IPS-18c (cell line): ENCODE measurements at regions not wholly inside any gene's neighbourhood (a gene's known extent, or its start where the extent isn't known, plus 50 kb on each side); places are given as distances from the start of the nearest gene placed in this dataset.

ENCODE experiments used
- H3K4me3 ChIP-seq: 2 replicates; pipeline ENCODE4 v1.7.0; 2013; ENCODE audit warnings: low read depth, mild to moderate bottlenecking, low read length, moderate library complexity; ENCODE audit not compliant: insufficient read depth
- H3K9me3 ChIP-seq: one replicate; pipeline ENCODE4 v1.6.1; 2013; ENCODE audit warnings: mild to moderate bottlenecking, low read length, moderate library complexity; ENCODE audit not compliant: control insufficient read depth, insufficient read depth

GRCh38 chr3:109532257-109533216, 195.2 kb upstream of the DPPA4 start:
- H3K9me3 ChIP-seq, result peaks cover 2% of the 10 kb centered on the region

GRCh38 chr3:109545746-109546145, 208.4 kb upstream of the DPPA4 start:
- Histone ChIP-seq H3K9me3 (no peaks in the 10 kb centered on the region), H3K4me3 (no peak overlapping the region)

More at GRCh38 chr3:109532257-109533216, 195.2 kb upstream of the DPPA4 start:
- no peak overlapping the region for H3K4me3 ChIP-seq

GRCh38 chr3:109548192-109548938, 211.0 kb upstream of the DPPA4 start:
- H3K4me3 ChIP-seq, result no peak overlapping the region

GRCh38 chr3:109553591-109554371, 216.4 kb upstream of the DPPA4 start:
- Histone ChIP-seq H3K9me3 (no peaks in the 10 kb centered on the region), H3K4me3 (no peak overlapping the region)

More at GRCh38 chr3:109548192-109548938, 211.0 kb upstream of the DPPA4 start:
- H3K9me3 ChIP-seq, result no peaks in the 10 kb centered on the region

GRCh38 chr3:109559389-109559788, 222.0 kb upstream of the DPPA4 start:
- no peak overlapping the region for H3K4me3 ChIP-seq
- H3K9me3 ChIP-seq, result no peaks in the 10 kb centered on the region

GRCh38 chr3:109563149-109563548, 225.8 kb upstream of the DPPA4 start:
- Histone ChIP-seq H3K4me3 (no peak overlapping the region), H3K9me3 (no peaks in the 10 kb centered on the region)

- Histone ChIP-seq H3K9me3 (peaks cover 2% of the 10 kb centered on the region), H3K4me3 (no peak overlapping the region)
Measured at GRCh38 chr3:109569135-109569846, 231.9 kb upstream of the DPPA4 start.

- Histone ChIP-seq H3K9me3 (peaks cover 2% of the 10 kb centered on the region), H3K4me3 (no peak overlapping the region)
Measured at GRCh38 chr3:109570408-109570807, 233.1 kb upstream of the DPPA4 start.

GRCh38 chr3:109572301-109572700, 235.0 kb upstream of the DPPA4 start:
- Histone ChIP-seq H3K4me3 (no peak overlapping the region), H3K9me3 (peaks cover 2% of the 10 kb centered on the region)

- Histone ChIP-seq H3K9me3 (no peaks in the 10 kb centered on the region), H3K4me3 (no peak overlapping the region)
Measured at GRCh38 chr3:109596991-109597390, 259.6 kb upstream of the DPPA4 start.

- H3K4me3 ChIP-seq, result no peak overlapping the region
Measured at GRCh38 chr3:109597444-109597843, 260.1 kb upstream of the DPPA4 start.

GRCh38 chr3:109607897-109608296, 270.6 kb upstream of the DPPA4 start:
- H3K4me3 ChIP-seq, result no peak overlapping the region
- H3K9me3 ChIP-seq, result no peaks in the 10 kb centered on the region

More at GRCh38 chr3:109597444-109597843, 260.1 kb upstream of the DPPA4 start:
- H3K9me3 ChIP-seq, result no peaks in the 10 kb centered on the region

GRCh38 chr3:109608574-109608973, 271.2 kb upstream of the DPPA4 start:
- Histone ChIP-seq H3K9me3 (no peaks in the 10 kb centered on the region), H3K4me3 (no peak overlapping the region)

GRCh38 chr3:109618766-109619378, 281.5 kb upstream of the DPPA4 start:
- no peaks in the 10 kb centered on the region for H3K9me3 ChIP-seq
- no peak overlapping the region for H3K4me3 ChIP-seq

- Histone ChIP-seq H3K9me3 (no peaks in the 10 kb centered on the region), H3K4me3 (no peak overlapping the region)
Measured at GRCh38 chr3:109631897-109632296, 294.6 kb upstream of the DPPA4 start.

- H3K4me3 ChIP-seq, result no peak overlapping the region
- H3K9me3 ChIP-seq, result no peaks in the 10 kb centered on the region
Measured at GRCh38 chr3:109640146-109640652, 302.9 kb upstream of the DPPA4 start.
